CD4-positive, alpha-beta memory T cell (primary cell): ENCODE measurements at regions not wholly inside any gene's neighbourhood (a gene's known extent, or its start where the extent isn't known, plus 50 kb on each side); places are given as distances from the start of the nearest gene placed in this dataset.

ENCODE experiments used
- CTCF ChIA-PET: fragments of 350-600 bp; sonication (Branson Sonifier 250); formaldehyde crosslinking; loops from one replicate; lab custom pipeline; 2021; ENCODE audit warnings: inconsistent platforms; ENCODE audit not compliant: partially characterized antibody; lab: Charles Lee
- POLR2A ChIA-PET: fragments of 350-600 bp; sonication (Branson Sonifier 250); formaldehyde crosslinking; loops from one replicate; lab custom pipeline; 2021; ENCODE audit not compliant: partially characterized antibody; lab: Charles Lee
- DNase-seq, 5 donors: peaks; one replicate each; pipeline versions ENCODE4 v3.0.0 to v3.0.0-alpha.2; 2020 to 2022; ENCODE audit warnings: mixed read lengths in 1 of 5
- H3K27ac ChIP-seq: one replicate; pipeline ENCODE4 v1.7.0; 2013; ENCODE audit warnings: low read depth, low read length
- H3K27me3 ChIP-seq: 2 replicates; pipeline ENCODE4 v1.7.0; 2013; ENCODE audit warnings: mild to moderate bottlenecking, low read length, moderate library complexity; ENCODE audit not compliant: insufficient read depth
- H3K36me3 ChIP-seq: 2 replicates; pipeline ENCODE4 v1.7.0; 2013; ENCODE audit warnings: mild to moderate bottlenecking, low read length, moderate library complexity; ENCODE audit not compliant: insufficient read depth
- H3K4me1 ChIP-seq: 2 replicates; pipeline ENCODE4 v1.7.0; 2013; ENCODE audit warnings: mild to moderate bottlenecking, low read length, moderate library complexity; ENCODE audit not compliant: insufficient read depth
- H3K4me3 ChIP-seq, 2 donors: one replicate each; pipeline ENCODE4 v1.7.0; 2013; ENCODE audit warnings: low read length in 2 of 2, mild to moderate bottlenecking in 1 of 2
- H3K9me3 ChIP-seq, 2 donors: one replicate each; pipeline ENCODE4 v1.7.0; 2013; ENCODE audit warnings: low read length in 2 of 2, control low read depth in 1 of 2; ENCODE audit not compliant: control insufficient read depth in 1 of 2
- H3K27ac Mint-ChIP-seq, 7 donors: one replicate each; pipeline ENCODE4 v1.8.0; 2020 to 2021; ENCODE audit warnings: mixed read lengths in 7 of 7, mild to moderate bottlenecking in 6 of 7, inconsistent platforms in 3 of 7, moderate library complexity in 3 of 7
- H3K27me3 Mint-ChIP-seq, 2 donors: one replicate each; pipeline ENCODE4 v1.8.0; 2020 to 2021; ENCODE audit warnings: mixed read lengths in 2 of 2
- H3K36me3 Mint-ChIP-seq, 2 donors: one replicate each; pipeline ENCODE4 v1.8.0; 2020 to 2021; ENCODE audit warnings: mixed read lengths in 2 of 2, inconsistent platforms in 1 of 2, mild to moderate bottlenecking in 1 of 2
- H3K4me1 Mint-ChIP-seq, 4 donors: one replicate each; pipeline ENCODE4 v1.8.0; 2020 to 2021; ENCODE audit warnings: mixed read lengths in 4 of 4, mild to moderate bottlenecking in 1 of 4
- H3K4me3 Mint-ChIP-seq, 8 donors: one replicate each; pipeline ENCODE4 v1.8.0; 2020 to 2021; ENCODE audit warnings: mixed read lengths in 8 of 8, mild to moderate bottlenecking in 7 of 8, moderate library complexity in 6 of 8, inconsistent platforms in 3 of 8
- H3K9me3 Mint-ChIP-seq, 8 donors: one replicate each; pipeline ENCODE4 v1.8.0; 2020 to 2021; ENCODE audit warnings: mixed read lengths in 8 of 8, mild to moderate bottlenecking in 5 of 8, inconsistent platforms in 3 of 8, moderate library complexity in 1 of 8
- intact Hi-C: fragments of 100-400 bp; cut with micrococcal nuclease; formaldehyde crosslinking; loops from one replicate; pipeline ENCODE4 v1.15.1; 2023

DNA sequence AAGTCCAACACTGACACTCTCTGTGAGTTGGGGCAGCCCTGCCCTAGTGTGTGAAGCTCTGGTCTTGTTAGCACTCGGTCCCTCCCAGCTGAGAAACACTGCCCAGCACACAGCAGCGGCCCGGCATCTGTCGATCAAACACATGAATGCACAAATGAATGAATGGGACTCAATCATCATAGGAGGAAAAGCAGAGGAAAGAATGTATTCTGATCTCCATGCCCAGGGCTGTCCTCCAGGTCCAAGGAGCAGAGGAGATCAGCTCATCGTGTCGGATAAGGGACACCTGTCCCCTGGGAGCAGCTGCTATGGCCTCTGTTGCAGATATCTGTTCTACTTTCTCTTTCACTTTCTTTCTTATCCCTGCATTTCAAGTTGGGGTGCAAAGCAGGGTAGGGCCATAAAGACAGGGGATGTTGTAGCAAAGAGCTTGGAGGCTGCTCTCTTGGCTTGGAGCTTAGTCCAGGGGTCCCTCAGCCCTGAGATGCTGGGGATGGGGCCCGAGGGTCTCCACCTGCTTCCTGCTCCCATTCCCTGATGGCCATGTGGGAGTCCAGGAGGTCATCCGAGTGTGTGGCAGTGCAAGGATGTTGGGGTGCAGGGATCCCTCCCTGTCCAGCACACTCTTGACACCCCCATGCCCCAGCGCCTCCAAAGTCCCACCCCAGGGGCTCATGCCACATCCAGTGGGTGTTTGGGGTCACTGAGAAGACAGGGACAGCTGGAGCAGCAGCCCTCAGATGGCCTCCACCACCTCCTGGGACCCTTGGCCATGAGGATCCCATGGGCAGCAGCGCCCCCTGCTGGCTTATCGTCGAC, 88.2 kb downstream of the IRF8 start:
- intact Hi-C loops = loop anchor here (1.0 kb wide), 1 partner anchor 166 kb away; no protein-coding TSS in a partner anchor
- H3K9me3 ChIP-seq = no peaks in the 10 kb centered on the region
- Mint-ChIP-seq H3K4me3 (peak overlapping the region in 2 of 8 donors; percentile 12 to 16), H3K4me1 (peaks cover 7 to 40% (median 21%) of the 10 kb centered on the region in 4 donors), H3K27ac (no peak overlapping the region), H3K27me3 (peaks cover 17 to 20% of the 10 kb centered on the region in 2 donors), H3K9me3 (no peaks in the 10 kb centered on the region), H3K36me3 (no peaks in the 10 kb centered on the region)
- H3K27me3 ChIP-seq = peaks cover 5% of the 10 kb centered on the region
- H3K36me3 ChIP-seq = no peaks in the 10 kb centered on the region
- peak in 2 of 5 donors; percentile 16 to 28 for DNase-seq
- H3K4me3 ChIP-seq = no peak overlapping the region
- H3K4me1 ChIP-seq = peaks cover 6% of the 10 kb centered on the region
- POLR2A ChIA-PET = interaction anchor here (1.2 kb wide), 1 partner anchor 166 kb away, joined by 6 read pairs; no protein-coding TSS in a partner anchor
- H3K27ac ChIP-seq = no peak overlapping the region
- CTCF ChIA-PET = interaction anchor here (0.8 to 11.7 kb wide), 12 partner anchors 11 to 173 kb away, joined by 3 to 276 read pairs (median 4); no protein-coding TSS in a partner anchor

DNA sequence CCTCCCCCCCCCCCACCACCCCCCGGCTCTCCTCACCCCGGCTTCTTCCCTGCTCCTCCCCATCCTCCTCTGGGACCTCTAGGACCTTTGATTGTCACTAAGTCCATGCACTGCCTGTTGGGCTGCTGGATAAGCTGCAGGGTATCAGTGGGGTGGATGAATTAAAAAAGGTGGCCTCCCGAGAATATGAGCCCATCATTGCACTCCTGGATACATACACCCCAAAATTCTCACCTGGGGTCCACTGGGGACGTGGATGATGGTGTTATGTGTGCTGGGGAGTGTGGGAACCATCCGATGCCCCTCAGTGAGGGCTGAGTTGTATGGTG, 88.8 kb downstream of the IRF8 start:
- no peak overlapping the region for H3K27ac Mint-ChIP-seq
- H3K4me1 Mint-ChIP-seq = peaks cover 7 to 40% (median 21%) of the 10 kb centered on the region in 4 donors
- CTCF ChIA-PET = interaction anchor here (0.9 to 11.7 kb wide), 6 partner anchors 12 to 171 kb away, joined by 3 to 276 read pairs (median 4); no protein-coding TSS in a partner anchor

DNA sequence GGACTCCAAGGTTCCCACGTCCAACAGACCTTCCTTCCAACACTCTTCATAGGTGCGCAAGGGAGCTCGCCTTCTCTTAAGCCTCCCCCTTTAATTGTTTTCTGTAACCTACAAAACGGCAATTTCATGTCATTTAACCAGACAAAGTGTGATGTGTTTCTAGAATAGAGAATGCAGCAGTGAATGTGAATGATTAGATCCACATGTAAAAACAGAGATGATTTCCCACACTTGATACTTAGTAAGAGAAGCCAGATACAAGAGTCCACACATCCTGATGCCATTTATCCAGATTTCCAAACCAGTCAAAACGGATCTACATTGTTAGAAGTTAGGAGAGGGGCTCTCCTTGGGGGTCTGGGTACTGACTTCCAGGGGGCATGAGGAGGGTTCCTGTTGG, 89.3 kb downstream of the IRF8 start:
- intact Hi-C loops = no loop called here
- peaks cover 7 to 40% (median 21%) of the 10 kb centered on the region in 4 donors for H3K4me1 Mint-ChIP-seq
- Histone ChIP-seq H3K4me1 (peaks cover 6% of the 10 kb centered on the region), H3K4me3 (no peak overlapping the region), H3K9me3 (no peaks in the 10 kb centered on the region), H3K27ac (no peak overlapping the region), H3K36me3 (no peaks in the 10 kb centered on the region), H3K27me3 (peaks cover 5% of the 10 kb centered on the region)
- peak overlapping the region in 2 of 7 donors; percentile 7 to 10 for H3K27ac Mint-ChIP-seq
- ChIA-PET CTCF (interaction anchor here (1.3 to 11.7 kb wide), 4 partner anchors 28 to 171 kb away, joined by 3 to 276 read pairs (median 16); no protein-coding TSS in a partner anchor), POLR2A (no interaction called here)
- H3K27me3 Mint-ChIP-seq = peaks cover 17 to 23% of the 10 kb centered on the region in 2 donors
- no peak for DNase-seq
- H3K36me3 Mint-ChIP-seq = no peaks in the 10 kb centered on the region
- H3K4me3 Mint-ChIP-seq = peak overlapping the region in 2 of 8 donors; percentile 29 to 77
- no peaks in the 10 kb centered on the region for H3K9me3 Mint-ChIP-seq

More for the DNA sequence above, 88.8 kb downstream of the IRF8 start:
- H3K4me3 Mint-ChIP-seq = no peak overlapping the region
- Histone ChIP-seq H3K27me3 (peaks cover 5% of the 10 kb centered on the region), H3K4me3 (no peak overlapping the region), H3K27ac (no peak overlapping the region), H3K36me3 (no peaks in the 10 kb centered on the region), H3K9me3 (no peaks in the 10 kb centered on the region), H3K4me1 (peaks cover 6% of the 10 kb centered on the region)
- no peaks in the 10 kb centered on the region for H3K9me3 Mint-ChIP-seq
- DNase-seq = peak in 1 of 5 donors; percentile 12
- intact Hi-C loops = loop anchor here (1.0 kb wide), 1 partner anchor 166 kb away; no protein-coding TSS in a partner anchor
- H3K27me3 Mint-ChIP-seq = peaks cover 17 to 20% of the 10 kb centered on the region in 2 donors
- POLR2A ChIA-PET = interaction anchor here (1.2 kb wide), 1 partner anchor 167 kb away, joined by 6 read pairs; no protein-coding TSS in a partner anchor
- no peaks in the 10 kb centered on the region for H3K36me3 Mint-ChIP-seq

DNA sequence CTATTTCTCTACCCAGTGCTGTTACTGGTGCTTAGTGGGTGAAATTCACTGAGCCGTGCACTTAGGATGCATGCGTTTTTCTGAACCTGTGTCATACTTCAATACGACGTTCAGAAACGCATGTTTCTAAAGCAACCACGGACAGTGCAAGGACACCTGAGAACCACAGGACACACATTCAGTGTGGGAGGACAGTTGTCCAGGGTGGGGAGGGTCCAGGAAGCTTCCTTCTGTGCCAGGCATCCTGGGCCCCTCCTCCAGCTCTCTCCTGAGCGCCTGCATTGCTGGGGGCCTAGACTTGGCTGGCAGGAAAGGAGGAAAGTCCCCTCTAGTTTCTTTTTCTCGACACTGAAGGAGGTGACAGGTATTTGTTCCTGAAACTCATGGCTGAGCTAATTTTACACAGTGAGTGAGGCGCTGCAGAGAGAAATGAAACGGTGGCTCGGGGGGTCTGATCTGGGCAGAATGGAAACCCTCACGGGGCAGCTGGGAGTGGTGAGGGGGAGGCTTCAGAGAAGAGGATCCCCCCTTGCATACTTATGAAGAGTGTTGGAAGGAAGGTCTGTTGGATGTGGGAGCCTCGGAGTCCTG, 89.9 kb downstream of the IRF8 start:
- Histone ChIP-seq H3K4me1 (peaks cover 6% of the 10 kb centered on the region), H3K4me3 (no peak overlapping the region), H3K36me3 (no peaks in the 10 kb centered on the region), H3K27ac (no peak overlapping the region), H3K9me3 (no peaks in the 10 kb centered on the region), H3K27me3 (peaks cover 5% of the 10 kb centered on the region)
- intact Hi-C loops = no loop called here
- no peaks in the 10 kb centered on the region for H3K36me3 Mint-ChIP-seq
- H3K4me1 Mint-ChIP-seq = peaks cover 7 to 40% (median 21%) of the 10 kb centered on the region in 4 donors
- peak overlapping the region in 2 of 7 donors; percentile 7 to 26 for H3K27ac Mint-ChIP-seq
- H3K27me3 Mint-ChIP-seq = peaks cover 17 to 23% of the 10 kb centered on the region in 2 donors
- peak overlapping the region in 3 of 8 donors; percentile 24 to 77 (median 29) for H3K4me3 Mint-ChIP-seq
- no peaks in the 10 kb centered on the region for H3K9me3 Mint-ChIP-seq
- CTCF ChIA-PET = interaction anchor here (0.7 to 11.7 kb wide), 5 partner anchors 27 to 173 kb away, joined by 3 to 276 read pairs (median 11); no protein-coding TSS in a partner anchor
- no peak for DNase-seq
- POLR2A ChIA-PET = no interaction called here

DNA sequence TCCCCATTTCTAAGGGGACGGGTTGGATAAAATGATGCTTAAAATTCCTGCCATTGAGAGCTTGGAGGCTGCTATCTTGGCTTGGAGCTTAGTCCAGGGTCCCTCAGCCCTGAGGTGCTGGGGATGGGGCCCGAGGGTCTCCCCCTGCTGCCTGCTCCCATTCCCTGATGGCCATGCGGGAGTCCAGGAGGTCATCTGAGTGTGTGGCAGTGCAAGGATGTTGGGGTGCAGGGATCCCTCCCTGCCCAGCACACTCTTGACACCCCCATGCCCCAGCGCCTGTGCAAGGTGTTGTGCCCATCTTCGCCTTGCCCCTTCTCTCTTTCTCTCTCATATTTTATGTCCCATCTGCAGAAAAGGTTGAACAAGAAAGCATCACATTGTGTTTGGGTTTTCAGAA, 90.4 kb downstream of the IRF8 start:
- Histone ChIP-seq H3K4me1 (peaks cover 6% of the 10 kb centered on the region), H3K27me3 (peaks cover 5% of the 10 kb centered on the region), H3K36me3 (no peaks in the 10 kb centered on the region), H3K27ac (no peak overlapping the region), H3K4me3 (no peak overlapping the region), H3K9me3 (no peaks in the 10 kb centered on the region)
- Mint-ChIP-seq H3K9me3 (no peaks in the 10 kb centered on the region), H3K4me1 (peaks cover 7 to 40% (median 21%) of the 10 kb centered on the region in 4 donors), H3K27ac (peak overlapping the region in 1 of 7 donors; percentile 26), H3K27me3 (peaks cover 17 to 23% of the 10 kb centered on the region in 2 donors), H3K4me3 (no peak overlapping the region), H3K36me3 (no peaks in the 10 kb centered on the region)
- CTCF ChIA-PET = interaction anchor here (0.7 to 11.7 kb wide), 4 partner anchors 27 to 173 kb away, joined by 3 to 276 read pairs (median 16); no protein-coding TSS in a partner anchor
- POLR2A ChIA-PET = no interaction called here
- intact Hi-C loops = no loop called here
- no peak for DNase-seq

DNA sequence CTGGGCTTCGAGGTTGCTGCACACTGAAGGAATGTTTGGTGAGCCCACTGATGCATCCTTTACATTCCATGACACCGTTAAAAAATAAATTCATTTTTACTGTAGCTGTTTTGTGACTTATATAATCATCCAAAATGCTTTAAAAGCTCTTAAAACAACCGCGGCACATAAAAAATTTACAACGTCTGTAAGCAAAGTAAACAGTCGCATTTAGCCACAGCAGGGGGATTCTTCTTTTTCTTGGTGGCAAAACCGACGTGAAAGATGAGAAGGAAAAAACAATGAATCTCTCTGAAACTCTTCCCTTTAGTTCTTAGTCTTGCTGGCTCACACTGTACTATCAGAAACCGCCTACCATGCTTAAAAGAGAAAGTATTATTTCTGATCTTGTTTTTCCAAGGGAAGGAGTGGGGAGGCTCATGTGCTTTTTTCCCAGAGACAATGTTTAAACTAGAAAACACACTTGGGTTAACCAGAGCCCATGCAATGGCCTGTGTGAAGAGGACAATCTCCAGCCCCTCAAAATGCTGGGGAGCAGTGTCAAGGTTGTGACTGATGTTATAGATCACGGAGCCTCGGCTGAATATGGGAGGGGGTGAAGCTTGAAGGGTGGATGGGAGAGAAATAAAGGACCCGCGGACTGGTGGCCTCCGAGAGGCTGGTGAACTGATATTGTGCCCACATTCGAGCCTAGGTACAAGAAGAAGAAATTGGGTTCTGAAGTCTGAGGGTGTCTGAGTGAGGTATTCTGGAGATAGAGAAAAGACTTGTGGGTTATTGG, 91.1 kb downstream of the IRF8 start:
- ChIA-PET POLR2A (no interaction called here), CTCF (interaction anchor here (0.8 to 11.7 kb wide), 3 partner anchors 26 to 169 kb away, joined by 3 to 276 read pairs (median 11); no protein-coding TSS in a partner anchor)
- DNase-seq = no peak
- Histone ChIP-seq H3K27me3 (peaks cover 5% of the 10 kb centered on the region), H3K36me3 (no peaks in the 10 kb centered on the region), H3K4me3 (no peak overlapping the region), H3K9me3 (no peaks in the 10 kb centered on the region), H3K4me1 (peaks cover 6% of the 10 kb centered on the region), H3K27ac (no peak overlapping the region)
- H3K27me3 Mint-ChIP-seq = peaks cover 17 to 23% of the 10 kb centered on the region in 2 donors
- H3K9me3 Mint-ChIP-seq = no peaks in the 10 kb centered on the region
- H3K36me3 Mint-ChIP-seq = no peaks in the 10 kb centered on the region
- H3K4me3 Mint-ChIP-seq = no peak overlapping the region
- peaks cover 7 to 35% (median 20%) of the 10 kb centered on the region in 4 donors for H3K4me1 Mint-ChIP-seq
- H3K27ac Mint-ChIP-seq = peak overlapping the region in 1 of 7 donors; percentile 14
- intact Hi-C loops = no loop called here
